NCI-H2029 treated with DMSO at 0.1 percent for 48 hours (cell line): ENCODE measurements at regions not wholly inside any gene's neighbourhood (a gene's known extent, or its start where the extent isn't known, plus 50 kb on each side); places are given as distances from the start of the nearest gene placed in this dataset.
"Not testable (repeated sequence)": the region's sequence is repeated elsewhere in the genome, so short reads cannot be mapped to it uniquely, and the experiment has no call there.

ENCODE experiments used
- DNase-seq: peaks from one replicate; lab custom pipeline; 2025; lab: John Stamatoyannopoulos, UW

- DNase-seq: no peak
Observed at GRCh38 chr20:12949429-12949980, 59.3 kb upstream of the SPTLC3 start.

- not testable (repeated sequence) for DNase-seq
Observed at GRCh38 chr20:12954254-12954653, 54.5 kb upstream of the SPTLC3 start.

- DNase-seq: no peak
Observed at GRCh38 chr20:12955611-12956010, 53.2 kb upstream of the SPTLC3 start.

- DNase-seq: no peak
Observed at GRCh38 chr20:12956303-12956702, 52.5 kb upstream of the SPTLC3 start.

GRCh38 chr20:12957968-12958367 is 50.8 kb upstream of the SPTLC3 start:
- no peak for DNase-seq
